GM19452 (cell line): ENCODE measurements at regions not wholly inside any gene's neighbourhood (a gene's known extent, or its start where the extent isn't known, plus 50 kb on each side); places are given as distances from the start of the nearest gene placed in this dataset.

ENCODE experiments used
- ATAC-seq: cut with Tn5 transposase; IDR thresholded peaks from one replicate; pipeline ENCODE4 v1.9.1; 2021; ENCODE audit not compliant: unreplicated experiment

- no peak for ATAC-seq
These were observed 100.7 kb upstream of the INHBA start for GRCh38 chr7:41803569-41803968.

- no peak for ATAC-seq
These were observed 93.4 kb upstream of the INHBA start for GRCh38 chr7:41796331-41796730.

- ATAC-seq = no peak
These were observed 92.5 kb upstream of the INHBA start for GRCh38 chr7:41795276-41795833.

- ATAC-seq = no peak
These were observed 90.7 kb upstream of the INHBA start for GRCh38 chr7:41793556-41793955.

GRCh38 chr7:41792120-41792519 lies 89.2 kb upstream of the INHBA start:
- no peak for ATAC-seq

- ATAC-seq = no peak
These were observed 85.7 kb upstream of the INHBA start for GRCh38 chr7:41788556-41788955.

GRCh38 chr7:41787651-41788350 lies 84.9 kb upstream of the INHBA start:
- ATAC-seq = no peak

- ATAC-seq = no peak
These were observed 84.1 kb upstream of the INHBA start for GRCh38 chr7:41786944-41787343.

GRCh38 chr7:41786404-41786803 lies 83.5 kb upstream of the INHBA start:
- ATAC-seq = no peak

- no peak for ATAC-seq
These were observed 83.0 kb upstream of the INHBA start for GRCh38 chr7:41785840-41786239.

- no peak for ATAC-seq
These were observed 82.4 kb upstream of the INHBA start for GRCh38 chr7:41785265-41785664.

GRCh38 chr7:41779918-41780317 lies 77.0 kb upstream of the INHBA start:
- ATAC-seq = no peak

GRCh38 chr7:41777894-41778596 lies 75.2 kb upstream of the INHBA start:
- ATAC-seq = no peak

GRCh38 chr7:41774966-41775365 lies 72.1 kb upstream of the INHBA start:
- no peak for ATAC-seq

- ATAC-seq = no peak
These were observed 70.9 kb upstream of the INHBA start for GRCh38 chr7:41773756-41774155.

GRCh38 chr7:41771717-41772116 lies 68.8 kb upstream of the INHBA start:
- no peak for ATAC-seq

GRCh38 chr7:41769162-41769561 lies 66.3 kb upstream of the INHBA start:
- ATAC-seq = no peak

GRCh38 chr7:41763626-41764025 lies 60.7 kb upstream of the INHBA start:
- no peak for ATAC-seq

GRCh38 chr7:41762641-41763040 lies 59.8 kb upstream of the INHBA start:
- no peak for ATAC-seq

- no peak for ATAC-seq
These were observed 57.4 kb upstream of the INHBA start for GRCh38 chr7:41760293-41760692.

- ATAC-seq = no peak
These were observed 55.4 kb upstream of the INHBA start for GRCh38 chr7:41758321-41758720.

GRCh38 chr7:41756650-41757182 lies 53.8 kb upstream of the INHBA start:
- ATAC-seq = no peak
